H1 (cell line): ENCODE measurements at regions not wholly inside any gene's neighbourhood (a gene's known extent, or its start where the extent isn't known, plus 50 kb on each side); places are given as distances from the start of the nearest gene placed in this dataset.
"Not testable (repeated sequence)": the region's sequence is repeated elsewhere in the genome, so short reads cannot be mapped to it uniquely, and the experiment has no call there.

Experiments used
- CTCF ChIA-PET: fragments of 300-600 bp; sonication (Branson Sonifier 250); formaldehyde crosslinking; loops from one replicate; lab custom pipeline; 2021; ENCODE audit not compliant: partially characterized antibody; lab: Charles Lee
- POLR2A ChIA-PET: fragments of 300-600 bp; sonication (Branson Sonifier 250); formaldehyde crosslinking; loops from one replicate; lab custom pipeline; 2021; ENCODE audit warnings: inconsistent platforms; ENCODE audit not compliant: partially characterized antibody; lab: Charles Lee
- DNase-seq, 2 experiments: peaks; one replicate each; pipeline versions ENCODE4 v3.0.0 to v3.0.0-alpha.2; 2010 to 2022; ENCODE audit warnings: low spot score in 2 of 2, low read depth in 1 of 2, mixed read lengths in 1 of 2
- FAIRE-seq: peaks from 2 replicates; lab custom pipeline; 2011; peaks lifted over from hg19 to GRCh38; lab: Jason Lieb, UNC
- H2AFZ ChIP-seq: 2 replicates; pipeline ENCODE4 v1.8.1; 2012; ENCODE audit warnings: low read length, inconsistent platforms
- H2AK5ac ChIP-seq: 2 replicates; pipeline ENCODE4 v1.6.1; 2013; ENCODE audit warnings: low read depth, low read length
- H2BK120ac ChIP-seq: replicated peaks from 2 replicates; pipeline ENCODE3; 2013; ENCODE audit warnings: low read depth, low read length, inconsistent platforms
- H2BK12ac ChIP-seq: 2 replicates; pipeline ENCODE4 v1.6.1; 2013; ENCODE audit warnings: low read depth, low read length
- H2BK15ac ChIP-seq: 2 replicates; pipeline ENCODE4 v1.6.1; 2013; ENCODE audit warnings: low read length
- H2BK20ac ChIP-seq: 2 replicates; pipeline ENCODE4 v1.6.1; 2013; ENCODE audit warnings: low read length
- H2BK5ac ChIP-seq: 2 replicates; pipeline ENCODE4 v1.6.1; 2013; ENCODE audit warnings: low read depth, low read length
- H3K14ac ChIP-seq: 2 replicates; pipeline ENCODE4 v1.6.1; 2013; ENCODE audit warnings: inconsistent platforms; ENCODE audit not compliant: insufficient read length
- H3K18ac ChIP-seq: 2 replicates; pipeline ENCODE4 v1.6.1; 2013; ENCODE audit warnings: low read length; ENCODE audit errors: extremely low read depth
- H3K23ac ChIP-seq: 2 replicates; pipeline ENCODE4 v1.6.1; 2013; ENCODE audit warnings: inconsistent platforms; ENCODE audit not compliant: insufficient read length
- H3K23me2 ChIP-seq: 2 replicates; pipeline ENCODE4 v1.6.1; 2013; ENCODE audit warnings: low read depth, low read length
- H3K27ac ChIP-seq: 2 replicates; pipeline ENCODE4 v1.6.1; 2011; ENCODE audit warnings: low read depth, low read length, inconsistent platforms
- H3K27me3 ChIP-seq, 4 experiments: replicated peaks in 1 of 4; 1 replicate in 1 of 4; 2 replicates in 3 of 4; pipeline versions ENCODE4 v1.6.1 to v1.8.1; 2011 to 2013; ENCODE audit warnings: low read length in 3 of 4, mild to moderate bottlenecking in 3 of 4, inconsistent platforms in 2 of 4, mixed read lengths in 2 of 4, moderate library complexity in 1 of 4; ENCODE audit not compliant: control insufficient read depth in 3 of 4, insufficient read depth in 3 of 4; ENCODE audit errors: extremely low read depth in 1 of 4
- H3K36me3 ChIP-seq, 4 experiments: 2 replicates each; pipeline versions ENCODE4 v1.6.1 to v1.8.1; 2011 to 2013; ENCODE audit warnings: mild to moderate bottlenecking in 4 of 4, low read length in 3 of 4, moderate library complexity in 2 of 4, control low read depth in 1 of 4, inconsistent platforms in 1 of 4; ENCODE audit not compliant: insufficient read depth in 4 of 4, control insufficient read depth in 2 of 4
- H3K4ac ChIP-seq: replicated peaks from 2 replicates; pipeline ENCODE3; 2013; ENCODE audit warnings: low read length, low read depth, mixed read lengths, inconsistent platforms; ENCODE audit not compliant: insufficient read length
- H3K4me1 ChIP-seq, 4 experiments: replicated peaks in 1 of 4; 1 replicate in 1 of 4; 2 replicates in 3 of 4; pipeline versions ENCODE4 v1.6.1 to v1.8.1; 2011 to 2013; ENCODE audit warnings: low read length in 3 of 4, inconsistent platforms in 2 of 4, mixed read lengths in 1 of 4; ENCODE audit not compliant: insufficient read depth in 4 of 4, control insufficient read depth in 3 of 4
- H3K4me2 ChIP-seq, 2 experiments: 2 replicates each; pipeline versions ENCODE4 v1.6.1 to v1.8.1; 2011 to 2013; ENCODE audit warnings: low read depth in 2 of 2, low read length in 2 of 2, control low read depth in 1 of 2, inconsistent platforms in 1 of 2, mild to moderate bottlenecking in 1 of 2; ENCODE audit not compliant: insufficient read depth in 1 of 2
- H3K4me3 ChIP-seq, 4 experiments: fragments of 200-600, 300-600 bp in 1 of 4; sonication (generic), shearing (Covaris generic), sonication (Bioruptor Twin) in 1 of 4; 2 replicates each; pipeline versions ENCODE4 v1.5.1 to v1.8.1; 2011 to 2016; ENCODE audit warnings: low read length in 4 of 4, low read depth in 3 of 4, control low read depth in 2 of 4, inconsistent platforms in 2 of 4, mild to moderate bottlenecking in 2 of 4, mixed read lengths in 1 of 4, moderate library complexity in 1 of 4; ENCODE audit not compliant: insufficient read depth in 2 of 4; ENCODE audit errors: extremely low read depth in 1 of 4
- H3K56ac ChIP-seq: replicated peaks from 2 replicates; pipeline ENCODE3; 2013; ENCODE audit warnings: low read depth, mild to moderate bottlenecking, mixed read lengths, low read length, inconsistent platforms; ENCODE audit not compliant: insufficient read length
- H3K79me1 ChIP-seq: 2 replicates; pipeline ENCODE4 v1.6.1; 2013; ENCODE audit warnings: low read depth, low read length, control low read depth
- H3K79me2 ChIP-seq, 2 experiments: 2 replicates each; pipeline versions ENCODE4 v1.6.1 to v1.8.1; 2012 to 2013; ENCODE audit warnings: low read length in 2 of 2, mild to moderate bottlenecking in 2 of 2, inconsistent platforms in 1 of 2; ENCODE audit not compliant: insufficient read depth in 2 of 2, control insufficient read depth in 1 of 2
- H3K9ac ChIP-seq, 4 experiments: replicated peaks in 1 of 4; 1 replicate in 1 of 4; 2 replicates in 3 of 4; pipeline versions ENCODE4 v1.6.1 to v1.8.1; 2011 to 2013; ENCODE audit warnings: low read depth in 3 of 4, low read length in 3 of 4, control low read depth in 2 of 4, mild to moderate bottlenecking in 2 of 4, moderate library complexity in 2 of 4, inconsistent platforms in 1 of 4; ENCODE audit errors: extremely low read depth in 1 of 4
- H3K9me3 ChIP-seq, 2 experiments: 2 replicates each; pipeline versions ENCODE4 v1.6.1 to v1.8.1; 2012 to 2013; ENCODE audit warnings: mild to moderate bottlenecking in 2 of 2, moderate library complexity in 2 of 2, control low read depth in 1 of 2, inconsistent platforms in 1 of 2, low read depth in 1 of 2, low read length in 1 of 2, mixed read lengths in 1 of 2; ENCODE audit not compliant: insufficient read depth in 2 of 2
- H4K20me1 ChIP-seq, 2 experiments: replicated peaks in 1 of 2; 2 replicates each; pipeline versions ENCODE3 to v1.8.1; 2011 to 2013; ENCODE audit warnings: inconsistent platforms in 2 of 2, low read length in 2 of 2, mild to moderate bottlenecking in 1 of 2; ENCODE audit not compliant: insufficient read depth in 2 of 2, control insufficient read depth in 1 of 2
- H4K5ac ChIP-seq: 2 replicates; pipeline ENCODE4 v1.6.1; 2013; ENCODE audit warnings: low read length, low read depth, mixed read lengths, inconsistent platforms; ENCODE audit not compliant: insufficient read length
- H4K8ac ChIP-seq: 2 replicates; pipeline ENCODE4 v1.8.0; 2013; ENCODE audit warnings: mild to moderate bottlenecking, moderate library complexity, low read length, inconsistent platforms; ENCODE audit not compliant: insufficient read depth; ENCODE audit errors: extremely low read depth
- H4K91ac ChIP-seq: replicated peaks from 2 replicates; pipeline ENCODE3; 2013; ENCODE audit warnings: low read length, mixed read lengths, inconsistent platforms; ENCODE audit not compliant: insufficient read length
- YY1 ChIP-seq: IDR thresholded peaks from 2 replicates; pipeline ENCODE4 v1.6.1; 2011; ENCODE audit warnings: low read depth, mild to moderate bottlenecking, low read length
- WGBS, 2 experiments: shearing (Covaris generic) in 1 of 2; methylation state at CpG; one replicate each; pipeline versions ENCODE4 v1.1.6 to v1.1.7; 2013 to 2015; ENCODE audit warnings: low lambda C conversion rate in 2 of 2, mixed read lengths in 2 of 2, inconsistent platforms in 1 of 2, low coverage in 1 of 2, missing lambda C conversion rate in 1 of 2; ENCODE audit not compliant: insufficient replicate concordance in 2 of 2, insufficient coverage in 1 of 2, insufficient read length in 1 of 2; ENCODE audit errors: extremely low coverage in 1 of 2, missing lambda C conversion rate in 1 of 2; 5-methylcytosine and 5-hydroxymethylcytosine counted together

DNA sequence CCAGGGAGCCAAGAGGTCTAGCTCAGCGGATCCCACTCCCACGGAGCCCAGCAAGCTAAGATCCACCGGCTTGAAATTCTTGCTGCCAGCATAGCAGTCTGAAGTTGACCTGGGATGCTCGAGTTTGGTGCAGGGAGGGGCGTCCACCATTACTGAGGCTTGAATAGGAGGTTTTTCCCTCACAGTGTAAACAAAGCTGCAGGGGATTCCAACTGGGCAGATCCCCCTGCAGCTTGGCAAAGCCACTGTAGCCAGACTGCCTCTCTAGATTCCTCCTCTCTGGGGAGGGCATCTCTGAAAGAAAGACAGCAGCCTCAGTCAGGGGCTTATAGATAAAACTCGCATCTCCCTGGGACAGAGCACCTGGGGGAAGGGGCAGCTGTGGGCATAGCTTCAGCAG, 118.8 kb upstream of the PRICKLE1 start:
- H3K9me3 ChIP-seq, H3K4me2 ChIP-seq, H3K79me1 ChIP-seq: not testable (repeated sequence)

More for the DNA sequence above, 118.8 kb upstream of the PRICKLE1 start:
- H3K14ac ChIP-seq, H3K56ac ChIP-seq, H2BK5ac ChIP-seq, H2AFZ ChIP-seq, H4K20me1 ChIP-seq, H4K8ac ChIP-seq, H2AK5ac ChIP-seq, H3K9ac ChIP-seq, H2BK12ac ChIP-seq, H3K27ac ChIP-seq, H3K23me2 ChIP-seq, H3K23ac ChIP-seq, FAIRE-seq, H4K5ac ChIP-seq, H3K27me3 ChIP-seq, H3K4ac ChIP-seq, H3K79me2 ChIP-seq, POLR2A ChIA-PET, H3K18ac ChIP-seq, H4K91ac ChIP-seq, H3K4me1 ChIP-seq, H2BK15ac ChIP-seq, H3K4me3 ChIP-seq, H2BK120ac ChIP-seq, CTCF ChIA-PET, H3K36me3 ChIP-seq, DNase-seq, H2BK20ac ChIP-seq: not testable (repeated sequence)
- TF ChIP-seq YY1, result 0 out of 2 replicates have a peak, but pooled peaks have one; percentile 22
- 79% methylated on average over 6 of the region's 6 CpGs; no CpG with 5 or more reads in 1 of the 2 experiments for WGBS, 2 experiments
